Renal cortical epithelial cell (primary cell): ENCODE measurements at regions not wholly inside any gene's neighbourhood (a gene's known extent, or its start where the extent isn't known, plus 50 kb on each side); places are given as distances from the start of the nearest gene placed in this dataset.
A peak's percentile ranks its signal among the peaks of the same experiment; 100 is the strongest.
"Not testable (repeated sequence)": the region's sequence is repeated elsewhere in the genome, so short reads cannot be mapped to it uniquely, and the experiment has no call there.

ENCODE experiments used
- DNase-seq: peaks from one replicate; pipeline ENCODE4 v3.0.0-alpha.2; 2011; ENCODE audit warnings: low read depth

- DNase-seq: peak; percentile 41
These were observed 148.9 kb upstream of the GBE1 start for GRCh38 chr3:81910244-81910852.

GRCh38 chr3:81909796-81910195 lies 148.4 kb upstream of the GBE1 start:
- peak; percentile 53 for DNase-seq

DNA sequence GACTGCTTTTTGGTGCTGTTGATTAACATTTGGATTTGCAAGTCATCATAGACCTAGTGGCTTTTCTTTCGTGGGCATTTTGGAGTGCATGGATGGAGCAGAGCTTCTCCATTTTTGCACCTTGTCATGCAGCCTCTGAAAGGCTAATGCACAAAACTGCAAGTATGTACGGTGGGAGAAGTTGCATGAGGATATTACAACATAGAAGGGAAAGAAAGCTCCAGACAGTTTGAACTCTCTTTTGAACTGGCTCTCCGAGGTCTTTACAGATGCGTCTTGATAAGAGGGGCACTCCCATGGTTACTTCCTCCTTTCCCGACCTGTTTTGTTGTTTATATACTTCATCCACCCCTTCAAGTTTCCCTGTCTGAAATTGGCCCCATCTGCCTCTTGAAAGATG lies 147.1 kb upstream of the GBE1 start:
- DNase-seq: no peak

GRCh38 chr3:81898336-81898735 lies 136.9 kb upstream of the GBE1 start:
- no peak for DNase-seq

DNA sequence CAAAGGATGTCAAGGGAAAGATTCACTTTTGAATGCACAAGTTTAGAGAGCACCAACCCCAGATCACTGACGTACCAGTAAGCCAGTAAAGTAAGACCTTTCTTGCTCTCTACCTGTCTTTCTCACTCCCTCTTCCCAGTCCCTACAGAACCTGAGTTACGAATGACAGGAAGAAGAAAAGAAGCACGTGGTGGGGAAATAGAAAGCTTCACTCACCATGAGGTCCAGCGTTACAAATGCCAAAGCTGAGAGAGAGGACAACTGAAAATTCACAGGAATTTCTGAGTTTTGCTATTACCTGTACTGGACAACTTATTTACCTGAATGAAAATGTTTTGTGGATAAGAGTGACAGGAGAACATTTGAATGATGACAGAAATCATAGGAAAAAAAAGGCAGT lies 133.2 kb upstream of the GBE1 start:
- no peak for DNase-seq

DNA sequence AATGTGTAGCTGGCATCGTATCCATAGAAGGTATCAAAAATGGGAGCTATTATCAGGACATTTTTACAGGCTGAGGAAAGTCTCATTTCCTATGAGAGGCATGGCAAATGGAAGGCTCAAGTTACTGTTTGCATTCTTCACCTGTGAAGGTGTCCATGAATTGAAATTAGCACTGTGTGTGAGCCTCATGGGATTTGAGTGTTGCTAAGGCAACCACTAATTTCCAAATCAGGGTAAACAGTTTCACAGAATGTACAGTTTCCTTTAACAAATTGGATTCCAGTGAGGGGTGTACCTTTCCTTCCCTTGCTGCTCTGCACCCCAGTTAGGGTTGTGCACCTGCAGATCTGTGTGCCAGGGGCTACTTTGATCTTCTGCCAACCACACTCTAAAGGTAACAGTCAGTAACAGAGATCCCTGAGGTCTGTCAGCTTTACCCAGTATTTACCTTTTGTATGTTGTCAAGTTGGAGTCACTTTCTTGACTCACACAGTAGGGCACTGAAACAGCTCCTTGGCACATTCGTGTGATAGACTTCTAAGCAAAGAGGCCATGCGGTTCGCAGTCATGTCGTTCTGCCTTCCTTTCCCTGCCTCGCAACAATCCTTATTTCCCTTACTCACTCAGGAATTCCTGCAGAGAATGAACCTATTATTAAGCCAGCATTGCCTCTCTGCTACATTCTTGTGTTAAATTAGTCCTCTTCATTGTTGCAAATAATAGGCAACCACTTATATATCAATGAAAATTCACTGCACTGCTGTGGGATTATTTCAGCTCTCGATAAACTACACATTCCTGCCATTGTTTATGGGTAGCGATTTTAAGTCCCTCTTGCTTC lies 129.8 kb upstream of the GBE1 start:
- DNase-seq: no peak

DNA sequence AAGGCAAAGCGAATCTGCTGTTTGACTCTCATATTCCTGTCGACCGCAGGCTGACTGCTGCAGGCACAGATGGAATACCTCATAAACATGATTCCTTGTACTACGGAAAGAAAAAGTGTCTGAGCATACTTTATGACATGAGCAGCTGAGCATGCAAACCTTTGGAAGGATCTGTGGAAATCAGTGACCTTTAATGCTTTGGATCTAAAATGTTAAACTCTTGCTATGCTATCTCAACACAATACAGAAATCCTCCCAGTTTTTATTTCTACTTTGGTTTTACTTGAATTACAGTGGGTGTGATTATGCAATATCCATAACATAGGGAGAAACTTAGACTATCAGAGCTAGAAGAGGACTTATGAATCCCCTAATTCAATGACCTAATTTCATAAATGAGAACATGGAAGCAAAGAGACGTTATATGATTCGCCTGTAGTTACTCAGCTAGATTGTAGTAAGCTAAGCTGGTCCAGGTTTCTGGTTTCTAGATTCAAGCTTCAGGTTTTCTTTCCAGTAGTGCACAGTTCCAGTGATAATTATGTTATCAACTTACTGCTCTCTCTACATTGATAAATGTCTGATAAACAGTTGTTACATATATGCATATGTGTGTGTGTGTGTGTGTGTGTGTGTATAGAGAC lies 127.6 kb upstream of the GBE1 start:
- no peak for DNase-seq

GRCh38 chr3:81887448-81887847 lies 126.0 kb upstream of the GBE1 start:
- no peak for DNase-seq

DNA sequence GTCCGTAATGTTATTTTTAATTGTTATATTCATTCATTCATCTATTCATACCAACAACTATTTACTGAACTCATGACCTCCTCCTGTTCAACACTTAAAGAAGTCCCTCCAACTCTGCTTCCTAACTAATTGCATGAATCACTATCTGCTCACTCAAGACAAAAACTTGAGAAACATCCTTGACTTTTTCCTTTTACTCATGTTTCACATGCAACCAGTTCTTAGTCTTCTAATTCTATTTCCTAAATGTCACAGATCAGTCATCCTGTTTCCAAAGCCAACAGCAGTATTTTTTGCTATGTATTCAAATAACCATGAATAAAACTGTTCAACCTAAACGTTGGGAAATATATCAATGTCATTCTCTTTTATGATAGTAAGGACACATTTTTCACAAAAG lies 124.6 kb upstream of the GBE1 start:
- no peak for DNase-seq

- no peak for DNase-seq
These were observed 123.3 kb upstream of the GBE1 start for GRCh38 chr3:81884791-81885190.

DNA sequence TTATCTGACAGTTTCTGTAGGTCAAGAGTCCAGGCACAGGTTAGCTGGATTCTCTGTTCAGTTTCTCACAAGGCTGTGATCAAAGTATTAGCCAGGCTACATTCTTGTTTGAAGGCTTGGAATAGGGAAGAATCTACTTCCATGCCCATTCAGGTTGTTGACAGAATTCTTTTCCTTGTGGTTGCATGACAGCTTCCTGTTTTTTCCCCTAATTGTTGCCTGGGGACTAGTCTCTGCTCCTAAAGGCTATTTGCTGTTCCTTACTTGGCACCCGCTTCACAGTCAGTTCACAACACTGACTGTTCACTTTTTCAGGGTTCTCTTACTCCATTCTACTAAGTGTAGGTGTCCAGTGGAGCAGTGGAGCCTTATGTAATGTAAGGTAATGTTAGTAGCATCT lies 115.4 kb upstream of the GBE1 start:
- DNase-seq: peak; percentile 25

- DNase-seq: peak; percentile 2
These were observed 113.3 kb upstream of the GBE1 start for GRCh38 chr3:81874738-81875137.

- no peak for DNase-seq
These were observed 111.1 kb upstream of the GBE1 start for GRCh38 chr3:81872566-81872965.

GRCh38 chr3:81871358-81872155 lies 110.1 kb upstream of the GBE1 start:
- DNase-seq: peak; percentile 3

GRCh38 chr3:81869382-81869781 lies 107.9 kb upstream of the GBE1 start:
- no peak for DNase-seq

DNA sequence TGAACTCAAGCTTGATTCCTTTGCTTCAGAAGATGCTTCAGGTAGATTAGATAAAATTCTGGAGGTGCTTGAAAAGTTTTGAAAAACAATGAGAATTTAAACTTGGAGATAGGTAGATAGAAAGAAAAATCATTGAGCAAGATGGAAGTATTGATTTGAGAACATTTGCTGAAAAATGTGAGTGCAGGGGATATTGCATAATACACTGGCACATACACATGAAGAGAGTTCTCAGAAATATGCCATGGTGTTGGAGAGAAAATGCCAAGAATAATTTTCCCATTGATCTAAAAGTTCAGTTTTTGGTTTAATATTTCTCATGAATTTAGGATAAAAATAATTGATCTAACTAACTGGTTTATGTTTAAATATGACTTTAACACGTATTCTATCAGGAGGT lies 107.2 kb upstream of the GBE1 start:
- no peak for DNase-seq

GRCh38 chr3:81867875-81868274 lies 106.4 kb upstream of the GBE1 start:
- DNase-seq: no peak

DNA sequence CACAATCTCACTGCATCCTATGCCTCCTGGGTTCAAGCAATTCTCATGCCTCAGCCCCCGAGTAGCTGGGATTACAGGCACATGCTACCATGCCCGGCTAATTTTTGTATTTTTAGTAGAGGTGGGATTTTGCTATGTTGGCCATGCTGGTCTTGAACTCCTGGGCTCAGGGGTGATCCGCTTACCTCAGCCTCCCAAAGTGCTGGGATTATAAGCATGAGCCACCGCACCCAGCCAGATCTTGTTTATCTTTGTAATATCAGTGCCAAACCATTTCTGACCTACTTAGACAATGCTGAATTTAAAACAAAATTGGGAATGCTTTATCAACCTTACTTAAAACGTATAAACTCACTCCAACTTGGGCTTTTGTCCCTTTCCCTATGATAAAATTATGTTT lies 103.7 kb upstream of the GBE1 start:
- DNase-seq: not testable (repeated sequence)

DNA sequence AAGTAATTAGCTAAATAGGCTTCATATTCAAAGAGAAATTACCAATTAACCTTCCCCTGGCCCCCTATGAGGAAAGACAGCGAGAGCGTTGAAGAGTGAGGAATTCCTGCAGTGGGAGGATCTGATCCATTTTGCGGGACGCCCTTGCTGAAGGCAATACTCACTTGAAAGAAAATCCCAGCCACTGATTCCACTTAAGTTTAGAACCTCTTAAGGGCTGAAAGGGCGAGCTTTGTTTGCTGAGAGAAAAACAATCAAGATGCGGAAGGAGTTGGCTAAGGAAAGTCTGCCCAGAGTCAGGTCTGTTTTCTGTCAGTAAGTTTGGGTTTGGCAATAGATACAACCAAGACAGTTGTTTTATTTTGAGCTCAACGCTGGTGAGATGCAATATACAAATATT lies 102.8 kb upstream of the GBE1 start:
- no peak for DNase-seq

DNA sequence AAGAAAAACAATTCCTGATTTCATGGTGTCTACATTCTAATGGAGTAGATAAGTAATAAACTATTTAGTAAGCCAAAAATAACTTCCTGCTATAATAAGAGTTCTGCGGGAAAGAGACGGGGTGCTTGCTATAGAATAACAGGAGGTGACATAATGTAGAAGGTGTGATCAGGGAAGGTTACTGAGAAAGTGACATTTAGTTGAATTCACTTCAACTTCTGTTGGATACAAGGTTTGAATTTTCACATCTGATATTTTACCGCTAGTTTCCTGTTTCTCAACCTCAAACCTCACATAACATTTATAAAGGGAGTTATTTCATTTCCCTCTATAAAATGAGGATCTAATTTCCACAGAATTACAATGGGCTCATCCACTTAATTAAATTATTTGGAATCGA lies 102.3 kb upstream of the GBE1 start:
- DNase-seq: no peak

DNA sequence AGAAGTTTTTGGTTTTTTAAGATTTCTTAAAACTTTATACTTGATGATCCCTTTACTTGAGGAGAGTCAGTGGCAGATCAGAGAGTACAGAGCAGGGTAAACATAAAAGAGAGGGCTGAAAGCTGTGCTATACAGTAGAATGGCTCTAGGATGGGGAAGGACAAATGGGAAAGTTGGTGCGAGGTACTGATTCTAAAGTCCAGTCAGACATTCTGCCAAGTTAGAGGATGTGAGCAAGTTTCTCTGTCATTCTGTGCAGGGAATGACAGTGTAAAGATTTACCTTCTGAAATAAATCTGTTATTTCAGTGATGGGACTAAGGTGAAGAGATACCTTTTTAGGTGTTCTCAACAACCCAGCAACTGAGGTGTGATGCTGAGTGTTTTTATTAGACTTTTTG lies 100.1 kb upstream of the GBE1 start:
- DNase-seq: no peak

- DNase-seq: no peak
These were observed 98.1 kb upstream of the GBE1 start for GRCh38 chr3:81859524-81859923.
